Mesendoderm (in vitro differentiated cells): ENCODE measurements at regions not wholly inside any gene's neighbourhood (a gene's known extent, or its start where the extent isn't known, plus 50 kb on each side); places are given as distances from the start of the nearest gene placed in this dataset.
A peak's percentile ranks its signal among the peaks of the same experiment; 100 is the strongest.

Source experiments
- DNase-seq: peaks from one replicate; pipeline ENCODE4 v3.0.0; 2013
- H2AK5ac ChIP-seq: 2 replicates; pipeline ENCODE4 v1.6.1; 2013; ENCODE audit warnings: low read length, inconsistent platforms
- H2BK120ac ChIP-seq: 2 replicates; pipeline ENCODE4 v1.6.1; 2013; ENCODE audit warnings: low read depth, mild to moderate bottlenecking, low read length, moderate library complexity, mixed read lengths
- H2BK15ac ChIP-seq: replicated peaks from 2 replicates; pipeline ENCODE4 v1.6.1; 2013; ENCODE audit warnings: low read depth, mild to moderate bottlenecking, moderate library complexity
- H2BK5ac ChIP-seq: 2 replicates; pipeline ENCODE4 v1.6.1; 2013; ENCODE audit warnings: low read length, inconsistent platforms
- H3K18ac ChIP-seq: 2 replicates; pipeline ENCODE4 v1.6.1; 2013; ENCODE audit warnings: mild to moderate bottlenecking, low read length, mixed read lengths
- H3K23ac ChIP-seq: one replicate; pipeline ENCODE4 v1.6.1; 2013; ENCODE audit warnings: low read length
- H3K27ac ChIP-seq: 2 replicates; pipeline ENCODE4 v1.5.1; 2013; ENCODE audit warnings: low read depth, mild to moderate bottlenecking, inconsistent platforms, low read length, moderate library complexity
- H3K27me3 ChIP-seq: 2 replicates; pipeline ENCODE4 v1.6.1; 2013; ENCODE audit warnings: low read length, control low read depth, mild to moderate bottlenecking, inconsistent platforms; ENCODE audit not compliant: insufficient read depth, poor library complexity
- H3K36me3 ChIP-seq: 2 replicates; pipeline ENCODE4 v1.6.1; 2013; ENCODE audit warnings: low read length, inconsistent platforms; ENCODE audit not compliant: control insufficient read depth, insufficient read depth
- H3K4ac ChIP-seq: one replicate; pipeline ENCODE4 v1.6.1; 2013; ENCODE audit warnings: low read depth, mild to moderate bottlenecking, low read length, moderate library complexity
- H3K4me1 ChIP-seq: 2 replicates; pipeline ENCODE4 v1.6.1; 2013; ENCODE audit warnings: low read depth, low read length, inconsistent platforms; ENCODE audit not compliant: control insufficient read depth
- H3K4me2 ChIP-seq: 2 replicates; pipeline ENCODE4 v1.6.1; 2013; ENCODE audit warnings: low read length
- H3K4me3 ChIP-seq: 2 replicates; pipeline ENCODE4 v1.5.1; 2013; ENCODE audit warnings: mild to moderate bottlenecking, low read length
- H3K56ac ChIP-seq: one replicate; pipeline ENCODE4 v1.6.1; 2013; ENCODE audit warnings: low read length
- H3K79me1 ChIP-seq: 2 replicates; pipeline ENCODE4 v1.6.1; 2013; ENCODE audit warnings: low read length, inconsistent platforms
- H3K79me2 ChIP-seq: 2 replicates; pipeline ENCODE4 v1.6.1; 2013; ENCODE audit warnings: mild to moderate bottlenecking, low read length; ENCODE audit not compliant: control insufficient read depth, insufficient read depth
- H3K9ac ChIP-seq: 2 replicates; pipeline ENCODE4 v1.6.1; 2013; ENCODE audit warnings: low read length, inconsistent platforms
- H4K5ac ChIP-seq: one replicate; pipeline ENCODE4 v1.6.1; 2013; ENCODE audit warnings: low read length
- H4K8ac ChIP-seq: one replicate; pipeline ENCODE4 v1.6.1; 2013; ENCODE audit warnings: low read depth, mild to moderate bottlenecking, control low read depth, low read length, moderate library complexity
- WGBS: extraction: QIAGEN DNeasy Blood & Tissue Kit; methylation state at CpG from one replicate; pipeline ENCODE4 v1.1.7; 2013; ENCODE audit warnings: low lambda C conversion rate, missing lambda C conversion rate; ENCODE audit not compliant: insufficient coverage; ENCODE audit errors: extremely low coverage; 5-methylcytosine and 5-hydroxymethylcytosine counted together

- no peak overlapping the region for H2AK5ac ChIP-seq
- no peak overlapping the region for H4K5ac ChIP-seq
- no peaks in the 10 kb centered on the region for H3K4me1 ChIP-seq
- no peaks in the 10 kb centered on the region for H3K79me1 ChIP-seq
- H3K18ac ChIP-seq: no peak overlapping the region
- no peaks in the 10 kb centered on the region for H3K79me2 ChIP-seq
- no peak overlapping the region for H4K8ac ChIP-seq
- no peak overlapping the region for H3K27ac ChIP-seq
- H2BK5ac ChIP-seq: no peak overlapping the region
- H2BK120ac ChIP-seq: no peak overlapping the region
- no peak overlapping the region for H3K4me3 ChIP-seq
- H3K56ac ChIP-seq: no peak overlapping the region
- H3K27me3 ChIP-seq: no peaks in the 10 kb centered on the region
- no peak overlapping the region for H3K9ac ChIP-seq
- WGBS: no CpG with 5 or more reads among the region's 2 CpGs
- H2BK15ac ChIP-seq: peak overlapping the region; percentile 74
- H3K36me3 ChIP-seq: no peaks in the 10 kb centered on the region
- no peak overlapping the region for H3K4me2 ChIP-seq
- H3K23ac ChIP-seq: no peak overlapping the region
- no peak overlapping the region for H3K4ac ChIP-seq
- DNase-seq: no peak
Measured at GRCh38 chr4:34566091-34566490, 1678.2 kb downstream of the ARAP2 start.

GRCh38 chr4:34572026-34572425 is 1672.3 kb downstream of the ARAP2 start:
- H3K9ac ChIP-seq: no peak overlapping the region
- no peak overlapping the region for H4K8ac ChIP-seq
- no peaks in the 10 kb centered on the region for H3K36me3 ChIP-seq
- H3K4me3 ChIP-seq: no peak overlapping the region
- H3K23ac ChIP-seq: no peak overlapping the region
- no peaks in the 10 kb centered on the region for H3K79me2 ChIP-seq
- no CpG with 5 or more reads among the region's 3 CpGs for WGBS
- H3K4ac ChIP-seq: no peak overlapping the region
- H3K18ac ChIP-seq: no peak overlapping the region
- no peak overlapping the region for H2BK5ac ChIP-seq
- no peak overlapping the region for H2BK120ac ChIP-seq
- H3K4me1 ChIP-seq: no peaks in the 10 kb centered on the region
- no peaks in the 10 kb centered on the region for H3K79me1 ChIP-seq
- H4K5ac ChIP-seq: no peak overlapping the region
- H3K4me2 ChIP-seq: no peak overlapping the region
- H3K56ac ChIP-seq: no peak overlapping the region
- H2AK5ac ChIP-seq: no peak overlapping the region
- DNase-seq: no peak
- H3K27ac ChIP-seq: no peak overlapping the region
- no peaks in the 10 kb centered on the region for H3K27me3 ChIP-seq
- H2BK15ac ChIP-seq: no peak overlapping the region

- H3K9ac ChIP-seq: no peak overlapping the region
- H2AK5ac ChIP-seq: no peak overlapping the region
- no peak overlapping the region for H3K18ac ChIP-seq
Measured at GRCh38 chr4:34615315-34615714, 1629.0 kb downstream of the ARAP2 start.

GRCh38 chr4:34619531-34620162 is 1624.7 kb downstream of the ARAP2 start:
- Histone ChIP-seq H4K8ac (no peak overlapping the region), H3K23ac (no peak overlapping the region), H3K4ac (no peak overlapping the region), H2BK120ac (no peak overlapping the region), H3K27me3 (no peaks in the 10 kb centered on the region), H2AK5ac (no peak overlapping the region), H3K4me1 (no peaks in the 10 kb centered on the region), H3K79me1 (no peaks in the 10 kb centered on the region), H4K5ac (no peak overlapping the region), H3K36me3 (no peaks in the 10 kb centered on the region), H3K9ac (no peak overlapping the region), H3K4me3 (no peak overlapping the region), H2BK5ac (no peak overlapping the region), H3K56ac (no peak overlapping the region), H3K18ac (no peak overlapping the region), H2BK15ac (no peak overlapping the region), H3K79me2 (no peaks in the 10 kb centered on the region), H3K27ac (no peak overlapping the region), H3K4me2 (no peak overlapping the region)
- peak; percentile 10 for DNase-seq
- WGBS: no CpG with 5 or more reads among the region's 6 CpGs

More at GRCh38 chr4:34615315-34615714, 1629.0 kb downstream of the ARAP2 start:
- H2BK120ac ChIP-seq: no peak overlapping the region
- H3K56ac ChIP-seq: no peak overlapping the region
- WGBS: no CpG with 5 or more reads among the region's 3 CpGs
- no peak overlapping the region for H3K27ac ChIP-seq
- no peak overlapping the region for H4K5ac ChIP-seq
- no peak overlapping the region for H3K23ac ChIP-seq
- H3K27me3 ChIP-seq: no peaks in the 10 kb centered on the region
- DNase-seq: no peak
- no peaks in the 10 kb centered on the region for H3K79me2 ChIP-seq
- no peak overlapping the region for H2BK5ac ChIP-seq
- H3K4me1 ChIP-seq: no peaks in the 10 kb centered on the region
- no peak overlapping the region for H4K8ac ChIP-seq
- no peak overlapping the region for H3K4ac ChIP-seq
- H2BK15ac ChIP-seq: no peak overlapping the region
- no peak overlapping the region for H3K4me3 ChIP-seq
- no peak overlapping the region for H3K4me2 ChIP-seq
- H3K79me1 ChIP-seq: no peaks in the 10 kb centered on the region
- no peaks in the 10 kb centered on the region for H3K36me3 ChIP-seq

GRCh38 chr4:34628471-34628870 is 1615.8 kb downstream of the ARAP2 start:
- no peak overlapping the region for H2AK5ac ChIP-seq
- H3K27ac ChIP-seq: no peak overlapping the region
- no CpG with 5 or more reads among the region's 2 CpGs for WGBS
- no peaks in the 10 kb centered on the region for H3K4me1 ChIP-seq
- no peaks in the 10 kb centered on the region for H3K27me3 ChIP-seq
- no peak overlapping the region for H4K5ac ChIP-seq
- H2BK15ac ChIP-seq: no peak overlapping the region
- H3K23ac ChIP-seq: no peak overlapping the region
- no peak overlapping the region for H3K9ac ChIP-seq
- H2BK120ac ChIP-seq: no peak overlapping the region
- H3K4me3 ChIP-seq: no peak overlapping the region
- H3K79me2 ChIP-seq: no peaks in the 10 kb centered on the region
- H4K8ac ChIP-seq: no peak overlapping the region
- no peak overlapping the region for H3K56ac ChIP-seq
- H3K4ac ChIP-seq: no peak overlapping the region
- no peak overlapping the region for H2BK5ac ChIP-seq
- DNase-seq: no peak
- no peaks in the 10 kb centered on the region for H3K79me1 ChIP-seq
- no peak overlapping the region for H3K4me2 ChIP-seq
- no peaks in the 10 kb centered on the region for H3K36me3 ChIP-seq
- H3K18ac ChIP-seq: no peak overlapping the region

- no peak overlapping the region for H3K4ac ChIP-seq
- no peak overlapping the region for H3K23ac ChIP-seq
- no peaks in the 10 kb centered on the region for H3K27me3 ChIP-seq
- H3K4me1 ChIP-seq: no peaks in the 10 kb centered on the region
- no peak for DNase-seq
- no peak overlapping the region for H3K4me2 ChIP-seq
- H3K27ac ChIP-seq: no peak overlapping the region
- H2AK5ac ChIP-seq: no peak overlapping the region
- H3K18ac ChIP-seq: no peak overlapping the region
- WGBS: no CpG with 5 or more reads among the region's 2 CpGs
- H3K9ac ChIP-seq: no peak overlapping the region
- H4K5ac ChIP-seq: no peak overlapping the region
- H3K79me2 ChIP-seq: no peaks in the 10 kb centered on the region
- H2BK15ac ChIP-seq: no peak overlapping the region
- no peaks in the 10 kb centered on the region for H3K79me1 ChIP-seq
- no peak overlapping the region for H2BK5ac ChIP-seq
- H2BK120ac ChIP-seq: no peak overlapping the region
- no peak overlapping the region for H4K8ac ChIP-seq
- no peak overlapping the region for H3K4me3 ChIP-seq
- no peaks in the 10 kb centered on the region for H3K36me3 ChIP-seq
- no peak overlapping the region for H3K56ac ChIP-seq
Measured at GRCh38 chr4:34629451-34629850, 1614.9 kb downstream of the ARAP2 start.
